ENCODE measurements at regions not wholly inside any gene's neighbourhood (a gene's known extent, or its start where the extent isn't known, plus 50 kb on each side); places are given as distances from the start of the nearest gene placed in this dataset.

DNA sequence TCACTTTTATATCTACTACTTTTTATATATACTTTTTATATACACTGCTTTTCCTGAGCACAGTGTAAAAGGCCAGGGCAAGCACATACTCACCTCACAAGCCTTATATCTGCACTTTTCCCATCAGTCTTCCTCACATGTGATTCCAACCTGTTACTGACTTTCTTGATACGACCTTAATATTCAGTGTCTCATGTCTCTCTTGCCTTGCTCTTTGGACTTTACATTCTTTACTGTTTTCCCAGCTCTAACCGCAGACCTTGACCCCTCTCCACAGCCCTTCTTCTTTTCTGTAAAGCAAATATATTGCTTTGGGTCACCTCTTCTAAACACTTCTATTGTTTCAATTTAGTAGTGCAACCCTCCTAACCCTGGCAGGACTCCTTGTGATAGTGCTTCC, 353.1 kb upstream of the ANO5 start:
- peaks cover 0 to 10% (median 0%) of the 10 kb centered on the region in 11 donors for H3K9me3 ChIP-seq
- no peak overlapping the region for H3K27ac ChIP-seq
- TF ChIP-seq, protein P1, sequence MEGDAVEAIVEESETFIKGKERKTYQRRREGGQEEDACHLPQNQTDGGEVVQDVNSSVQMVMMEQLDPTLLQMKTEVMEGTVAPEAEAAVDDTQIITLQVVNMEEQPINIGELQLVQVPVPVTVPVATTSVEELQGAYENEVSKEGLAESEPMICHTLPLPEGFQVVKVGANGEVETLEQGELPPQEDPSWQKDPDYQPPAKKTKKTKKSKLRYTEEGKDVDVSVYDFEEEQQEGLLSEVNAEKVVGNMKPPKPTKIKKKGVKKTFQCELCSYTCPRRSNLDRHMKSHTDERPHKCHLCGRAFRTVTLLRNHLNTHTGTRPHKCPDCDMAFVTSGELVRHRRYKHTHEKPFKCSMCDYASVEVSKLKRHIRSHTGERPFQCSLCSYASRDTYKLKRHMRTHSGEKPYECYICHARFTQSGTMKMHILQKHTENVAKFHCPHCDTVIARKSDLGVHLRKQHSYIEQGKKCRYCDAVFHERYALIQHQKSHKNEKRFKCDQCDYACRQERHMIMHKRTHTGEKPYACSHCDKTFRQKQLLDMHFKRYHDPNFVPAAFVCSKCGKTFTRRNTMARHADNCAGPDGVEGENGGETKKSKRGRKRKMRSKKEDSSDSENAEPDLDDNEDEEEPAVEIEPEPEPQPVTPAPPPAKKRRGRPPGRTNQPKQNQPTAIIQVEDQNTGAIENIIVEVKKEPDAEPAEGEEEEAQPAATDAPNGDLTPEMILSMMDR (IDR thresholded peaks at IDR 0.05), result no peak
- no peaks in the 10 kb centered on the region for H3K27me3 ChIP-seq
- no peaks in the 10 kb centered on the region for H3K36me3 ChIP-seq
- no peak for DNase-seq
- intact Hi-C loops (cut with DNase I), result no loop called here
- 78 to 79% methylated on average over 2 of the region's 2 CpGs for WGBS, 2 donors
- no peak for ATAC-seq
- H3K4me3 ChIP-seq, result no peak overlapping the region
- H3K4me1 ChIP-seq, result no peaks in the 10 kb centered on the region

DNA sequence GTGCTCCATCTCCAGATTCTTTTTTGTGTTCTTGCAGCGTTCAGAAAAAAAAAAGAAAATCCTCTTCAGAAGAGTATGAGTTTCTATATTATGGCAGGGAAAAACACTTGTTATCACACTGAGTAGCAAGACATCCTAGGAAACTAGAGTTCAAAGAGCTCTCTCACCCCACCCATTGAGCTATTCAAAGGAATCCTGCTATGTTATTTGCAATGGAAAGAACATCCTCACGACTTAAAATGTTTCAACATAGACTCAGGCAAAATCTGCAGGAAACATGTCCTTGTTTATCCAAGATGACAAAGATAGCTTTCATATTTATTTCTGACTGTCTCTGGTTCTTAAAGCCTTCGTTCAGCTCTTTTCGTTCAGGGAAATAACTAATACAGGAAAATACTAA, 331.6 kb upstream of the ANO5 start:
- DNase-seq (no peak), ATAC-seq (no peak)
- H3K4me1 ChIP-seq, result no peaks in the 10 kb centered on the region
- H3K27me3 ChIP-seq, result no peaks in the 10 kb centered on the region
- H3K9me3 ChIP-seq, result no peaks in the 10 kb centered on the region
- no peak overlapping the region for H3K27ac ChIP-seq
- intact Hi-C loops (cut with DNase I), result no loop called here
- TF ChIP-seq, protein P1 (IDR thresholded peaks at IDR 0.05), result no peak
- 18% methylated on average over 4 of the region's 4 CpGs for WGBS, 2 donors
- H3K36me3 ChIP-seq, result no peaks in the 10 kb centered on the region
- H3K4me3 ChIP-seq, result no peak overlapping the region

DNA sequence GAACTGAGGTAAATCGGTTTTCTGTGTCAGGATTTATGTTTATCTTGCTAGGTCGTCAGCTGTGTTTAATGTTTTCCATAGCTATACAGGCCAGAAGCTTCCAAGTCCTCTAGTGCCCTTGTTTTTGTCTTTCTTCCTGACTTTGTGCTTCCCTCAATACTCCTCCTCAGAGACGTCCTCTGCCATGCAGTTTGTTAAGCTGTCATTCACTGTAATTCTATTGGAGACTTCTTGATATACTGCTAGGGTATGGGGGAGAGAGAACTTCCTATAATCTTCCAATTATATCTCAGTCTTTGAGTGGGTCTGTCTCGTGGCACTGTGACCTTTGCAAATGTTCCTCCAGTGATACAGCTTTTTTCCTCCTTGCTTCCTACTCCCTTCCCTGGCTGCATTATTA, 327.3 kb upstream of the ANO5 start:
- intact Hi-C loops (cut with DNase I), result no loop called here

DNA sequence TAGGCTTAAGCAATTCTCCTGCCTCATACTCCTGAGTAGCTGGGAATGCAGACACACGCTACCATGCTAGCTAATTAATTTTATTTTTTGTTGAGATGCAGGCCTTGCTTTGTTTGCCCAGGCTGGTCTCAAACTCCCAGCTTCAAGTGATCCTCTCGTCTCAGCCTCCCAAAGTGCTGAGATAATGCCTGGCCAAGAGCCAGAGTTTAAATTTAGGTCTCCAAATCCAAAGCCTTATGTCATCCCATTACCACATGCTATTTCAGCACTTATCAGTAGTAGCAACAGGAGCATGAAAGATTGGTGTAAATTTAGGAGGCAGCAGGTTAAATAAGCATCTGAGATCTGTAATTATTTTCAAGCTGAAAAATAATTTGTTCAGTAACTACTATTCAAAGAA, 326.1 kb upstream of the ANO5 start:
- TF ChIP-seq, protein P1 (IDR thresholded peaks at IDR 0.05), result no peak
- Histone ChIP-seq H3K36me3 (no peaks in the 10 kb centered on the region), H3K9me3 (no peaks in the 10 kb centered on the region), H3K27ac (no peak overlapping the region), H3K4me3 (no peak overlapping the region), H3K27me3 (no peaks in the 10 kb centered on the region), H3K4me1 (no peaks in the 10 kb centered on the region)
- intact Hi-C loops (cut with DNase I), result no loop called here
- ATAC-seq, result no peak
- no peak for DNase-seq
- WGBS, 2 donors, result 40 to 43% methylated on average over 2 of the region's 2 CpGs

More for the DNA sequence above, 327.3 kb upstream of the ANO5 start:
- H3K27ac ChIP-seq, result no peak overlapping the region
- ATAC-seq (no peak), DNase-seq (no peak)
- no peaks in the 10 kb centered on the region for H3K27me3 ChIP-seq
- TF ChIP-seq, protein P1 (IDR thresholded peaks at IDR 0.05), result no peak
- H3K4me1 ChIP-seq, result no peaks in the 10 kb centered on the region
- no peak overlapping the region for H3K4me3 ChIP-seq
- 26 to 35% methylated on average over 4 of the region's 4 CpGs for WGBS, 2 donors
- H3K9me3 ChIP-seq, result no peaks in the 10 kb centered on the region
- no peaks in the 10 kb centered on the region for H3K36me3 ChIP-seq

DNA sequence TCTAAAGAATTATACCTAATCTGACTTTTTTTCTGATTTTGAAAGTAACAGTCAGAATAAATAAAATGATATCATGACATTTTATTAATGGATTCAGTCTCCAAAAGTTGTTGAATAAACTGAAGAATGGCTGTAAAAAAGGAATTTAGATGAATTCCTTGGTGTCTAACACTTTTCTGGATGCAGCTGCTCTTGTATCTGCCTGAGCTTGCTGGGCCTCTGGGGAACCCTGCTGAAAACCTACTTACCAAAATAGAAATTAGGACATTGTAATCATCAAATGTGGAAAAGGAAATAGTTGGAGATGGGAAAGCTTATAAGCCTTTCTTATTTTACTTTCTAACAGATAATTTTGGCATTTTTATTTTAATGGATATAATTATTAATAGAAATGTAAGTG, 315.7 kb upstream of the ANO5 start:
- TF ChIP-seq, protein P1 (IDR thresholded peaks at IDR 0.05), result no peak
- no peak for DNase-seq
- Histone ChIP-seq H3K36me3 (no peaks in the 10 kb centered on the region), H3K9me3 (peaks cover 0 to 16% (median 0%) of the 10 kb centered on the region in 11 donors), H3K4me3 (no peak overlapping the region), H3K4me1 (no peaks in the 10 kb centered on the region), H3K27me3 (no peaks in the 10 kb centered on the region), H3K27ac (no peak overlapping the region)
- intact Hi-C loops (cut with DNase I), result no loop called here
- ATAC-seq, result no peak
